DND-41 (cell line): ENCODE measurements at regions not wholly inside any gene's neighbourhood (a gene's known extent, or its start where the extent isn't known, plus 50 kb on each side); places are given as distances from the start of the nearest gene placed in this dataset.

Source experiments
- ATAC-seq: fragments of 200-7000 bp; cut with Tn5 transposase; 3 replicates; pipeline ENCODE4 v1.9.1; 2021; ENCODE audit warnings: low read depth; ENCODE audit not compliant: insufficient read depth
- DNase-seq: peaks from one replicate; pipeline ENCODE4 v3.0.0-alpha.2; 2020
- H2AFZ ChIP-seq: 2 replicates; pipeline ENCODE4 v1.6.0; 2012; ENCODE audit warnings: low read depth, low read length
- H3K27ac ChIP-seq: 2 replicates; pipeline ENCODE4 v1.5.1; 2012; ENCODE audit warnings: low read length, inconsistent platforms
- H3K27me3 ChIP-seq: fragments of 200-600 bp; sonication (generic); 2 replicates; pipeline ENCODE4 v1.6.0; 2012; ENCODE audit warnings: low read length, mild to moderate bottlenecking, inconsistent platforms; ENCODE audit not compliant: insufficient read depth, poor library complexity
- H3K36me3 ChIP-seq: 2 replicates; pipeline ENCODE4 v1.5.1; 2012; ENCODE audit warnings: low read length, inconsistent platforms; ENCODE audit not compliant: insufficient read depth
- H3K4me1 ChIP-seq: 2 replicates; pipeline ENCODE4 v1.5.1; 2012; ENCODE audit warnings: mild to moderate bottlenecking, low read length; ENCODE audit not compliant: insufficient read depth
- H3K4me2 ChIP-seq: 2 replicates; pipeline ENCODE4 v1.6.0; 2012; ENCODE audit warnings: mild to moderate bottlenecking, moderate library complexity, low read length, inconsistent platforms; ENCODE audit not compliant: insufficient read depth
- H3K4me3 ChIP-seq, 2 experiments: fragments of 200-600 bp in 1 of 2; shearing (Covaris generic) in 1 of 2; 2 replicates each; pipeline ENCODE4 v1.5.1; 2012 to 2016; ENCODE audit warnings: inconsistent platforms in 2 of 2, low read length in 2 of 2, mild to moderate bottlenecking in 2 of 2, low read depth in 1 of 2, moderate library complexity in 1 of 2
- H3K79me2 ChIP-seq: 2 replicates; pipeline ENCODE4 v1.6.0; 2012; ENCODE audit warnings: low read length, inconsistent platforms; ENCODE audit not compliant: insufficient read depth
- H3K9ac ChIP-seq: 2 replicates; pipeline ENCODE4 v1.6.0; 2012; ENCODE audit warnings: low read depth, mild to moderate bottlenecking, inconsistent platforms, low read length, moderate library complexity
- H3K9me3 ChIP-seq: 2 replicates; pipeline ENCODE4 v1.5.1; 2012; ENCODE audit warnings: low read length, moderate library complexity, mild to moderate bottlenecking, inconsistent platforms; ENCODE audit not compliant: insufficient read depth, severe bottlenecking
- H4K20me1 ChIP-seq: 2 replicates; pipeline ENCODE4 v1.6.0; 2012; ENCODE audit warnings: low read length; ENCODE audit not compliant: insufficient read depth
- EZH2 ChIP-seq: IDR thresholded peaks from 3 replicates; pipeline ENCODE4 v1.6.1; 2012; ENCODE audit warnings: borderline replicate concordance, low read depth, mild to moderate bottlenecking, moderate library complexity, low read length, inconsistent platforms; ENCODE audit not compliant: severe bottlenecking
- TF ChIP-seq, protein P1 (sequence below): IDR thresholded peaks from 2 replicates; pipeline ENCODE4 v1.5.1; 2012; ENCODE audit warnings: borderline replicate concordance, low read length, moderate library complexity, mild to moderate bottlenecking; ENCODE audit not compliant: poor library complexity, severe bottlenecking; ENCODE audit errors: extremely low read depth

DNA sequence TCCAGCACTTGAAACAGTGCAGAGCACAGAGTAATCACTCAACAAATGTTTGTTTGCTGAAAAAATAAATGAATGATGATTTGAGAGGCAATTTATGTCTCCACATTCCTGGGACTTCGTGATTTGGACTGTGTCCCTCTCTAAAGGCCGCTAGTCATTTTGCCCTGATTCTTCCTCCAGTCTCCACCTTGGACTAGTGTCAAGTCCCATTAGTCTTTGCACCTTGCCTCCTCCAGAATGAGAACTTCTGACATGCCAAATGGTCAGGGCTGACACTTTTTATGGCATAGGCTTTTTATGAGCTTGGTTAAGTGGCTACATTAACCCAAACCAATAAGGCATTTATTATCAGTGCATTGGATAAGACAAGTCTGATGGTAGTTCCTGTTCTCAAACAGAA, 65.1 kb upstream of the POF1B start:
- Histone ChIP-seq H3K4me2 (no peak overlapping the region), H3K9ac (no peak overlapping the region), H3K4me3 (no peak overlapping the region), H3K27me3 (no peaks in the 10 kb centered on the region), H2AFZ (no peak overlapping the region), H3K9me3 (no peaks in the 10 kb centered on the region), H3K4me1 (no peaks in the 10 kb centered on the region), H3K36me3 (no peaks in the 10 kb centered on the region), H3K79me2 (no peaks in the 10 kb centered on the region), H4K20me1 (no peaks in the 10 kb centered on the region), H3K27ac (no peak overlapping the region)
- DNase-seq (no peak), ATAC-seq (no peak)
- TF ChIP-seq, protein P1, sequence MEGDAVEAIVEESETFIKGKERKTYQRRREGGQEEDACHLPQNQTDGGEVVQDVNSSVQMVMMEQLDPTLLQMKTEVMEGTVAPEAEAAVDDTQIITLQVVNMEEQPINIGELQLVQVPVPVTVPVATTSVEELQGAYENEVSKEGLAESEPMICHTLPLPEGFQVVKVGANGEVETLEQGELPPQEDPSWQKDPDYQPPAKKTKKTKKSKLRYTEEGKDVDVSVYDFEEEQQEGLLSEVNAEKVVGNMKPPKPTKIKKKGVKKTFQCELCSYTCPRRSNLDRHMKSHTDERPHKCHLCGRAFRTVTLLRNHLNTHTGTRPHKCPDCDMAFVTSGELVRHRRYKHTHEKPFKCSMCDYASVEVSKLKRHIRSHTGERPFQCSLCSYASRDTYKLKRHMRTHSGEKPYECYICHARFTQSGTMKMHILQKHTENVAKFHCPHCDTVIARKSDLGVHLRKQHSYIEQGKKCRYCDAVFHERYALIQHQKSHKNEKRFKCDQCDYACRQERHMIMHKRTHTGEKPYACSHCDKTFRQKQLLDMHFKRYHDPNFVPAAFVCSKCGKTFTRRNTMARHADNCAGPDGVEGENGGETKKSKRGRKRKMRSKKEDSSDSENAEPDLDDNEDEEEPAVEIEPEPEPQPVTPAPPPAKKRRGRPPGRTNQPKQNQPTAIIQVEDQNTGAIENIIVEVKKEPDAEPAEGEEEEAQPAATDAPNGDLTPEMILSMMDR = no peak
- TF ChIP-seq EZH2 = no peak
